IMR-90 (cell line): ENCODE measurements at regions not wholly inside any gene's neighbourhood (a gene's known extent, or its start where the extent isn't known, plus 50 kb on each side); places are given as distances from the start of the nearest gene placed in this dataset.

Experiments used
- ATAC-seq: fragments of 200-7000 bp; cut with Tn5 transposase; 2 replicates; pipeline ENCODE4 v1.9.1; 2020; ENCODE audit warnings: low read depth, mild to moderate bottlenecking, moderate library complexity
- BruUV-seq: library from RNA; stranded (reverse); fragments of 400-500 nt; replicated peaks from 2 replicates; lab custom pipeline; 2021; lab: Mats Ljungman, UMichigan
- CTCF ChIA-PET: fragments of 300-600 bp; formaldehyde crosslinking; extraction: SDS; loops from one replicate; lab custom pipeline; 2021; ENCODE audit warnings: antibody characterized with exemption; lab: Yijun Ruan, JAX
- POLR2A ChIA-PET: fragments of 300-600 bp; sonication (Branson Sonifier 250); formaldehyde crosslinking; loops from one replicate; lab custom pipeline; 2022; ENCODE audit warnings: antibody characterized with exemption; ENCODE audit not compliant: unreplicated experiment; lab: Charles Lee
- DNase-seq: peaks from one replicate; pipeline ENCODE4 v3.0.0; 2013
- H2AFZ ChIP-seq: replicated peaks from 2 replicates; pipeline ENCODE3; 2013; ENCODE audit warnings: low read length, mild to moderate bottlenecking; ENCODE audit not compliant: poor library complexity
- H2AK5ac ChIP-seq: 2 replicates; pipeline ENCODE4 v1.6.1; 2013; ENCODE audit warnings: low read depth, low read length, inconsistent platforms
- H2AK9ac ChIP-seq: replicated peaks from 2 replicates; pipeline ENCODE3; 2013; ENCODE audit warnings: mild to moderate bottlenecking, low read depth, low read length, moderate library complexity; ENCODE audit not compliant: poor library complexity
- H2BK120ac ChIP-seq: 2 replicates; pipeline ENCODE4 v1.6.1; 2013; ENCODE audit warnings: low read depth, low read length, inconsistent platforms
- H2BK15ac ChIP-seq: 3 replicates; pipeline ENCODE4 v1.6.1; 2013; ENCODE audit warnings: low read depth, low read length, inconsistent platforms
- H2BK20ac ChIP-seq: 2 replicates; pipeline ENCODE4 v1.6.1; 2013; ENCODE audit warnings: low read depth, mild to moderate bottlenecking, inconsistent platforms, low read length, moderate library complexity
- H2BK5ac ChIP-seq: 2 replicates; pipeline ENCODE4 v1.6.1; 2013; ENCODE audit warnings: mild to moderate bottlenecking, low read depth, low read length, inconsistent platforms; ENCODE audit not compliant: poor library complexity, severe bottlenecking
- H3K14ac ChIP-seq: replicated peaks from 2 replicates; pipeline ENCODE4 v1.6.1; 2013; ENCODE audit warnings: low read depth, low read length, inconsistent platforms
- H3K18ac ChIP-seq: 2 replicates; pipeline ENCODE4 v1.6.1; 2013; ENCODE audit warnings: low read depth, low read length, control low read depth
- H3K23ac ChIP-seq: 2 replicates; pipeline ENCODE4 v1.6.1; 2013; ENCODE audit warnings: low read depth, low read length, inconsistent platforms
- H3K27ac ChIP-seq: 2 replicates; pipeline ENCODE4 v1.5.1; 2013; ENCODE audit warnings: mild to moderate bottlenecking, control low read depth, low read length; ENCODE audit not compliant: insufficient read depth
- H3K27me3 ChIP-seq: 2 replicates; pipeline ENCODE4 v1.6.1; 2013; ENCODE audit warnings: low read length; ENCODE audit not compliant: control insufficient read depth, insufficient read depth
- H3K36me3 ChIP-seq: 2 replicates; pipeline ENCODE4 v1.6.1; 2013; ENCODE audit warnings: low read length, mixed read lengths; ENCODE audit not compliant: control insufficient read depth, insufficient read depth
- H3K4ac ChIP-seq: 2 replicates; pipeline ENCODE4 v1.6.1; 2013; ENCODE audit warnings: low read depth, low read length, inconsistent platforms
- H3K4me1 ChIP-seq: 2 replicates; pipeline ENCODE4 v1.6.1; 2013; ENCODE audit warnings: low read length, mixed read lengths; ENCODE audit not compliant: control insufficient read depth, insufficient read depth
- H3K4me2 ChIP-seq: 2 replicates; pipeline ENCODE4 v1.6.1; 2013; ENCODE audit warnings: low read depth, mild to moderate bottlenecking, control low read depth, low read length, moderate library complexity
- H3K4me3 ChIP-seq: 2 replicates; pipeline ENCODE4 v1.5.1; 2013; ENCODE audit warnings: low read depth, mild to moderate bottlenecking, control low read depth, low read length, moderate library complexity; ENCODE audit not compliant: insufficient read depth
- H3K56ac ChIP-seq: 2 replicates; pipeline ENCODE4 v1.6.1; 2013; ENCODE audit warnings: low read length, inconsistent platforms; ENCODE audit not compliant: insufficient read depth; ENCODE audit errors: extremely low read depth
- H3K79me1 ChIP-seq, 2 experiments: 2 replicates each; pipeline ENCODE4 v1.6.1; 2013; ENCODE audit warnings: low read length in 2 of 2, inconsistent platforms in 1 of 2, low read depth in 1 of 2
- H3K9ac ChIP-seq: 2 replicates; pipeline ENCODE4 v1.6.1; 2013; ENCODE audit warnings: low read depth, low read length, control low read depth
- H3K9me1 ChIP-seq: 2 replicates; pipeline ENCODE4 v1.6.1; 2013; ENCODE audit warnings: low read length, inconsistent platforms; ENCODE audit not compliant: insufficient read depth
- H3K9me3 ChIP-seq: 2 replicates; pipeline ENCODE4 v1.6.1; 2013; ENCODE audit warnings: low read length; ENCODE audit not compliant: control insufficient read depth, insufficient read depth
- H4K20me1 ChIP-seq: 2 replicates; pipeline ENCODE4 v1.6.1; 2013; ENCODE audit warnings: low read length, inconsistent platforms; ENCODE audit not compliant: insufficient read depth
- H4K5ac ChIP-seq: 2 replicates; pipeline ENCODE4 v1.6.1; 2013; ENCODE audit warnings: mild to moderate bottlenecking, low read depth, low read length, control low read depth
- H4K8ac ChIP-seq, 2 experiments: 2 replicates each; pipeline ENCODE4 v1.6.1; 2013; ENCODE audit warnings: low read depth in 2 of 2, low read length in 2 of 2, control low read depth in 1 of 2, inconsistent platforms in 1 of 2
- H4K91ac ChIP-seq: 2 replicates; pipeline ENCODE4 v1.6.1; 2013; ENCODE audit warnings: low read depth, low read length, inconsistent platforms; ENCODE audit not compliant: insufficient read depth
- BHLHE40 ChIP-seq: fragments of 150-350 bp; IDR thresholded peaks from 2 replicates; pipeline ENCODE4 v1.6.1; 2016; ENCODE audit warnings: mild to moderate bottlenecking, low read depth, low read length
- CEBPB ChIP-seq: IDR thresholded peaks from 2 replicates; pipeline ENCODE4 v1.6.1; 2012; ENCODE audit warnings: low read depth, low read length, improper control_type of control experiment
- CHD1 ChIP-seq: IDR thresholded peaks from 2 replicates; pipeline ENCODE4 v1.6.1; 2012; ENCODE audit warnings: low read depth, low read length, improper control_type of control experiment
- CTCF ChIP-seq: conservative IDR thresholded peaks from 2 replicates; pipeline ENCODE4 v1.5.1; 2012; ENCODE audit warnings: mild to moderate bottlenecking, low read depth, low read length, improper control_type of control experiment
- ELK1 ChIP-seq: fragments of 150-350 bp; IDR thresholded peaks from 2 replicates; pipeline ENCODE4 v1.6.1; 2016; ENCODE audit warnings: low read depth, mild to moderate bottlenecking, low read length, moderate library complexity, borderline replicate concordance
- FOS ChIP-seq: fragments of 150-350 bp; IDR thresholded peaks from 2 replicates; pipeline ENCODE4 v1.6.1; 2016; ENCODE audit warnings: low read depth, low read length
- MAFK ChIP-seq: IDR thresholded peaks from 2 replicates; pipeline ENCODE4 v1.6.1; 2012; ENCODE audit warnings: low read depth, low read length, improper control_type of control experiment
- MAZ ChIP-seq: IDR thresholded peaks from 2 replicates; pipeline ENCODE4 v1.6.1; 2012; ENCODE audit warnings: low read depth, mild to moderate bottlenecking, low read length, improper control_type of control experiment, moderate library complexity, borderline replicate concordance
- MXI1 ChIP-seq: IDR thresholded peaks from 2 replicates; pipeline ENCODE4 v1.6.1; 2012; ENCODE audit warnings: low read depth, mild to moderate bottlenecking, low read length, moderate library complexity, borderline replicate concordance
- NFE2L2 ChIP-seq: fragments of 150-350 bp; IDR thresholded peaks from 2 replicates; pipeline ENCODE4 v1.6.1; 2016; ENCODE audit warnings: low read depth, mild to moderate bottlenecking, low read length
- POLR2A ChIP-seq: IDR thresholded peaks from 2 replicates; pipeline ENCODE4 v1.6.1; 2012; ENCODE audit warnings: mild to moderate bottlenecking, low read depth, low read length
- RAD21 ChIP-seq: IDR thresholded peaks from 2 replicates; pipeline ENCODE4 v1.6.1; 2012; ENCODE audit warnings: low read length, improper control_type of control experiment
- RCOR1 ChIP-seq: IDR thresholded peaks from 2 replicates; pipeline ENCODE4 v1.6.1; 2012; ENCODE audit warnings: mild to moderate bottlenecking, low read length, improper control_type of control experiment; ENCODE audit not compliant: insufficient replicate concordance
- RFX5 ChIP-seq: IDR thresholded peaks from 2 replicates; pipeline ENCODE4 v1.8.0; 2012; ENCODE audit warnings: low read depth, mild to moderate bottlenecking, low read length, moderate library complexity
- SMC3 ChIP-seq: fragments of 150-350 bp; IDR thresholded peaks from 2 replicates; pipeline ENCODE4 v1.6.1; 2016; ENCODE audit warnings: low read depth, mild to moderate bottlenecking, antibody characterized with exemption, low read length, moderate library complexity
- USF2 ChIP-seq: fragments of 150-350 bp; IDR thresholded peaks from 2 replicates; pipeline ENCODE4 v1.6.1; 2017; ENCODE audit warnings: mild to moderate bottlenecking, antibody characterized with exemption, low read length, low read depth
- dilution Hi-C: fragments of 300-500 bp; cut with HindIII; formaldehyde crosslinking; loops from one replicate; pipeline ENCODE4 v1.14.3; 2018; ENCODE audit warnings: low sequenced_read_pairs; ENCODE audit not compliant: unreplicated experiment
- in situ Hi-C: fragments of 300-500 bp; cut with MboI; formaldehyde crosslinking; loops from 3 replicates; pipeline ENCODE4 v1.14.3; 2019; ENCODE audit warnings: low sequenced_read_pairs, inconsistent platforms, mixed read lengths
- intact Hi-C: fragments of 100-400 bp; cut with micrococcal nuclease; formaldehyde crosslinking; loops from 2 replicates; pipeline ENCODE4 v1.10.0; 2022

- no peak overlapping the region for H3K4me2 ChIP-seq
- H3K4me3 ChIP-seq, result no peak overlapping the region
- no peak overlapping the region for H4K5ac ChIP-seq
- H3K79me1 ChIP-seq, result no peaks in the 10 kb centered on the region
- no peak overlapping the region for H2BK15ac ChIP-seq
- no peak overlapping the region for H3K18ac ChIP-seq
- H4K20me1 ChIP-seq, result no peaks in the 10 kb centered on the region
- H4K91ac ChIP-seq, result no peak overlapping the region
- H3K56ac ChIP-seq, result no peak overlapping the region
- CTCF ChIA-PET, result no interaction called here
- dilution Hi-C loops, result no loop called here
- DNase-seq, result no peak
- no TSS peak for BruUV-seq
- POLR2A ChIA-PET, result no interaction called here
- no peak overlapping the region for H3K4ac ChIP-seq
- H2AFZ ChIP-seq, result no peak overlapping the region
- H3K27ac ChIP-seq, result no peak overlapping the region
- in situ Hi-C loops, result no loop called here
- H3K27me3 ChIP-seq, result no peaks in the 10 kb centered on the region
- no peak overlapping the region for H4K8ac ChIP-seq
- no peak overlapping the region for H3K14ac ChIP-seq
- intact Hi-C loops, result no loop called here
- no peak for ATAC-seq
- no peaks in the 10 kb centered on the region for H3K36me3 ChIP-seq
- H2AK9ac ChIP-seq, result no peak overlapping the region
- H3K9me1 ChIP-seq, result no peaks in the 10 kb centered on the region; the same call in 1 of the 2 replicates
- no peak overlapping the region for H3K23ac ChIP-seq
- H2AK5ac ChIP-seq, result no peak overlapping the region
- no peak overlapping the region for H2BK5ac ChIP-seq
- H3K9ac ChIP-seq, result no peak overlapping the region
- no peaks in the 10 kb centered on the region for H3K9me3 ChIP-seq
- TF ChIP-seq BHLHE40 (no peak), RCOR1 (no peak), MAFK (no peak), POLR2A (no peak), FOS (no peak), NFE2L2 (no peak), MXI1 (no peak), USF2 (no peak), SMC3 (no peak), MAZ (no peak), RFX5 (no peak), CEBPB (no peak), CTCF (no peak), ELK1 (no peak), RAD21 (no peak), CHD1 (no peak)
- H3K4me1 ChIP-seq, result no peaks in the 10 kb centered on the region
- no peak overlapping the region for H2BK120ac ChIP-seq
- no peak overlapping the region for H2BK20ac ChIP-seq
Measured at GRCh38 chr7:149682038-149682437, 91.3 kb downstream of the ZNF467 start.
